ENCODE measurements at regions not wholly inside any gene's neighbourhood (a gene's known extent, or its start where the extent isn't known, plus 50 kb on each side); places are given as distances from the start of the nearest gene placed in this dataset.
"Not testable (repeated sequence)": the region's sequence is repeated elsewhere in the genome, so short reads cannot be mapped to it uniquely, and the experiment has no call there.

DNA sequence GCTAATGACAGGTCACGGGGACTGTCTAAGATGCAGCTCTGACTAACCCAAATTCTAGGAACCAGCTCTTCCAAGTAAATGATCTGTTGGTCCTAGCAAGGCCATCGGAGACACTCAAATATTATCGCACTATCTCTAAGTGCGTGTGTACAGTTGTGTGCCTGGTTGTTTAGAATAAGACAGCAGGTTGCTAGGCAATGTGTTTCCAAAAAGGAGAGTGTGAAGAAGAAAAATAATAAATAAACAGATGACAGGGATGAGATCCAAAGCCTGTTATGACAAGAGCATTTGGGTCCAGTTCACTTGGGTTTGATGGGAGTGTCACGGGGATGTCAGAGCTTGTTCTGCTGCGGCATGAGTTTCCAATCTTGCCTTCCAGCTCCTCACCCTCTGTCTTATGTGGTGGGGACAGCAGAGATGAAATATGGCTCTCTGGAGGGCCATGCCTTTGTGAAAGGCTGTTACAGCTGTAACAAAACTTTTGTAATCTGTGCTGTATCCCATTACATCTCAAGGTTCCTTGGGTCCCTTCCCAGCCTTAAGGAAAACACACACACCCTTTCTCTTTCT, 127.5 kb upstream of the TNP1 start:
- TF ChIP-seq, protein P1, sequence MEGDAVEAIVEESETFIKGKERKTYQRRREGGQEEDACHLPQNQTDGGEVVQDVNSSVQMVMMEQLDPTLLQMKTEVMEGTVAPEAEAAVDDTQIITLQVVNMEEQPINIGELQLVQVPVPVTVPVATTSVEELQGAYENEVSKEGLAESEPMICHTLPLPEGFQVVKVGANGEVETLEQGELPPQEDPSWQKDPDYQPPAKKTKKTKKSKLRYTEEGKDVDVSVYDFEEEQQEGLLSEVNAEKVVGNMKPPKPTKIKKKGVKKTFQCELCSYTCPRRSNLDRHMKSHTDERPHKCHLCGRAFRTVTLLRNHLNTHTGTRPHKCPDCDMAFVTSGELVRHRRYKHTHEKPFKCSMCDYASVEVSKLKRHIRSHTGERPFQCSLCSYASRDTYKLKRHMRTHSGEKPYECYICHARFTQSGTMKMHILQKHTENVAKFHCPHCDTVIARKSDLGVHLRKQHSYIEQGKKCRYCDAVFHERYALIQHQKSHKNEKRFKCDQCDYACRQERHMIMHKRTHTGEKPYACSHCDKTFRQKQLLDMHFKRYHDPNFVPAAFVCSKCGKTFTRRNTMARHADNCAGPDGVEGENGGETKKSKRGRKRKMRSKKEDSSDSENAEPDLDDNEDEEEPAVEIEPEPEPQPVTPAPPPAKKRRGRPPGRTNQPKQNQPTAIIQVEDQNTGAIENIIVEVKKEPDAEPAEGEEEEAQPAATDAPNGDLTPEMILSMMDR (IDR thresholded peaks at IDR 0.05) = no peak
- no peak for TF ChIP-seq POLR2A (IDR thresholded peaks at IDR 0.05)
- 92% methylated on average over 4 of the region's 6 CpGs for WGBS (ENCODE audit: insufficient coverage, low coverage, low lambda C conversion rate, missing lambda C conversion rate)
- H3K9me3 ChIP-seq = no peaks in the 10 kb centered on the region
- ATAC-seq (no peak), DNase-seq (no peak)
- H3K4me1 ChIP-seq = peaks cover 0 to 10% (median 0%) of the 10 kb centered on the region in 4 donors
- H3K4me3 ChIP-seq = no peak overlapping the region
- no peaks in the 10 kb centered on the region for H3K27me3 ChIP-seq
- no peaks in the 10 kb centered on the region for H3K36me3 ChIP-seq
- no peak overlapping the region for H3K27ac ChIP-seq
- intact Hi-C loops (cut with DNase I) = no loop called here

GRCh38 chr2:216985658-216986141, 125.8 kb upstream of the TNP1 start:
- Histone ChIP-seq H3K4me1 (peaks cover 0 to 10% (median 0%) of the 10 kb centered on the region in 4 donors), H3K27ac (peak overlapping the region in 1 of 3 donors; percentile 30), H3K4me3 (no peak overlapping the region), H3K27me3 (no peaks in the 10 kb centered on the region), H3K36me3 (no peaks in the 10 kb centered on the region), H3K9me3 (no peaks in the 10 kb centered on the region)
- TF ChIP-seq, protein P1 (IDR thresholded peaks at IDR 0.05) = no peak
- no peak for TF ChIP-seq POLR2A (IDR thresholded peaks at IDR 0.05)
- 50% methylated on average over 1 of the region's 13 CpGs for WGBS (ENCODE audit: insufficient coverage, low coverage, low lambda C conversion rate, missing lambda C conversion rate)
- ATAC-seq (peak in 1 of 4 donors; percentile 7), DNase-seq (no peak)
- intact Hi-C loops (cut with DNase I) = no loop called here

DNA sequence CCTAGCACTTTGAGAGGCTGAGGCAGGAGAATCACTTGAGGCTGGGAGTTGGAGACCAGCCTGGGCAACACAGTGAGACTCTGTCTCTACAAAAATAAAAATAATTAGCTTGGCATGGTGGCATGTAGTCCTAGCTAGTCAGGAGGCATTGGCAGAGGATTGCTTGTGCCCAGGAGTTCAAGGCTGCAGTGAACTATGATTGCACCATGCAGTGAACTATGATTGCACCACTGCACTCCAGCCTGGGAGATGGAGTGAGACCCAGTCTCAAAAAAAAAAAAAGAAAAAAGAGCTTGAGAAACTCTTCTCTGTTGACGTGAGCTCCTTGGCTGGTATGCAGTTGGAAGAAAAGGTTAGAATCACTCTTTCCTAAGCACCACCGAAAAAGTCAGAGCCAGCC, 125.1 kb upstream of the TNP1 start:
- peak overlapping the region in 1 of 3 donors; percentile 30 for H3K27ac ChIP-seq
- no peaks in the 10 kb centered on the region for H3K36me3 ChIP-seq
- H3K9me3 ChIP-seq = no peaks in the 10 kb centered on the region
- ATAC-seq (peak; percentile 90 to 97 (median 92)), DNase-seq (peak in 2 of 3 donors; percentile 23 to 78)
- 41% methylated on average over 2 of the region's 2 CpGs for WGBS (ENCODE audit: insufficient coverage, low coverage, low lambda C conversion rate, missing lambda C conversion rate)
- no peaks in the 10 kb centered on the region for H3K27me3 ChIP-seq
- intact Hi-C loops (cut with DNase I) = no loop called here
- H3K4me1 ChIP-seq = peaks cover 0 to 10% (median 0%) of the 10 kb centered on the region in 4 donors
- H3K4me3 ChIP-seq = no peak overlapping the region
- TF ChIP-seq POLR2A (IDR thresholded peaks at IDR 0.05) = no peak

- H3K27ac ChIP-seq, ATAC-seq: not testable (repeated sequence)
Measured at GRCh38 chr2:216981951-216982350, 122.1 kb upstream of the TNP1 start.

GRCh38 chr2:216980510-216980909, 120.6 kb upstream of the TNP1 start:
- intact Hi-C loops (cut with DNase I) = not testable (repeated sequence)

More at GRCh38 chr2:216981951-216982350, 122.1 kb upstream of the TNP1 start:
- 55% methylated on average over 2 of the region's 7 CpGs for WGBS (ENCODE audit: insufficient coverage, low coverage, low lambda C conversion rate, missing lambda C conversion rate)
- H3K36me3 ChIP-seq; H3K4me3 ChIP-seq; H3K9me3 ChIP-seq; DNase-seq; H3K27me3 ChIP-seq; intact Hi-C loops (cut with DNase I): not testable (repeated sequence)
- H3K4me1 ChIP-seq = peaks cover 0 to 10% (median 0%) of the 10 kb centered on the region in 4 donors

More at GRCh38 chr2:216980510-216980909, 120.6 kb upstream of the TNP1 start:
- H3K4me1 ChIP-seq, H3K27ac ChIP-seq, H3K27me3 ChIP-seq, ATAC-seq, H3K36me3 ChIP-seq, DNase-seq, H3K4me3 ChIP-seq, H3K9me3 ChIP-seq: not testable (repeated sequence)
- 69% methylated on average over 1 of the region's 1 CpG for WGBS (ENCODE audit: insufficient coverage, low coverage, low lambda C conversion rate, missing lambda C conversion rate)
